ENCODE measurements at regions not wholly inside any gene's neighbourhood (a gene's known extent, or its start where the extent isn't known, plus 50 kb on each side); places are given as distances from the start of the nearest gene placed in this dataset.

DNA sequence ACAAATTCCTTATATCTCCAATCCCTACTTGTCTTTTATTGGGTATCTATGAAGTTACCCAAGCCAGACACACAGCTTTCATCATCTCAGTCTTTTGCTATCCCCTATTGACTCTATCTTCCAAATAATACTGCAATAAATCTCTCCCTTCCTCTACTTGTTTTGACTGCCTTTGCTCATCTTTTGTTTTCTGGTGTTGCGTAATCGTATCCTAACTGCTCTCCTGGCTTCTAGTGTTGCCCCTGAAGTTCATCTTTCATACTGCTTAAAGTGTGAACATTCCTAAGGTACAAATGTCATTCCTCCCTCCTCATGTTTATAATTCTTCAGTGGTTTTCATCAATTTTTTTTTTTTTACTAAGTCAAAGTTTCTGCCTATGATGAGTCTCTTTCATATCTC is 491.3 kb upstream of the DCC start:
- no peak overlapping the region for H3K14ac ChIP-seq (ENCODE audit: insufficient read depth, low read length)
- no peak overlapping the region for H3T11ph ChIP-seq (ENCODE audit: low read length)
- no peak overlapping the region for H2BK15ac ChIP-seq (ENCODE audit: low read depth, low read length)
- peaks cover 0 to 7% (median 2%) of the 10 kb centered on the region in 3 experiments; a peak in 3 of 7 replicates for H3K36me3 Mint-ChIP-seq (ENCODE audit: insufficient read depth in 1 of 3, low read depth in 3 of 3)
- H3K27me3 Mint-ChIP-seq (ENCODE audit: low read depth) = no peaks in the 10 kb centered on the region
- H3K4me2 ChIP-seq (ENCODE audit: insufficient read depth, insufficient read length, low read length) = no peak overlapping the region
- H3K27ac ChIP-seq (ENCODE audit: insufficient read length, low read depth, low read length) = no peak overlapping the region
- H3K9me3 ChIP-seq (ENCODE audit: control insufficient read depth, low read depth, low read length) = no peaks in the 10 kb centered on the region
- no CpG with 5 or more reads among the region's 2 CpGs for WGBS (ENCODE audit: extremely low coverage, insufficient read length, low lambda C conversion rate)
- peaks cover 10 to 14% of the 10 kb centered on the region in 2 experiments; a peak in 4 of 5 replicates for H3K9me3 Mint-ChIP-seq
- H3K27me3 ChIP-seq (ENCODE audit: insufficient read depth, low read length) = no peaks in the 10 kb centered on the region
- H4K8ac ChIP-seq (replicated peaks; ENCODE audit: insufficient read length, low read depth, low read length) = no peak overlapping the region
- no peak overlapping the region for H3K18ac ChIP-seq (ENCODE audit: insufficient read length, low read depth, low read length)
- no peak overlapping the region for H3K4me3 Mint-ChIP-seq
- no peak overlapping the region for H3K9ac ChIP-seq (ENCODE audit: extremely low read depth, insufficient read length, low read length)
- H3K4me1 Mint-ChIP-seq = no peaks in the 10 kb centered on the region
- no peaks in the 10 kb centered on the region for H3K79me2 ChIP-seq (ENCODE audit: insufficient read depth, low read length)
- H2AFZ ChIP-seq (ENCODE audit: low read length) = no peak overlapping the region
- no peak overlapping the region for H4K91ac ChIP-seq (ENCODE audit: insufficient read length, low read depth, low read length)
- H3K23ac ChIP-seq (ENCODE audit: insufficient read length, low read depth, low read length) = no peak overlapping the region
- no peak overlapping the region for H3K27ac Mint-ChIP-seq
- no peak overlapping the region for H2BK120ac ChIP-seq (ENCODE audit: low read depth, low read length, poor library complexity, severe bottlenecking)
- TF ChIP-seq, protein P1, sequence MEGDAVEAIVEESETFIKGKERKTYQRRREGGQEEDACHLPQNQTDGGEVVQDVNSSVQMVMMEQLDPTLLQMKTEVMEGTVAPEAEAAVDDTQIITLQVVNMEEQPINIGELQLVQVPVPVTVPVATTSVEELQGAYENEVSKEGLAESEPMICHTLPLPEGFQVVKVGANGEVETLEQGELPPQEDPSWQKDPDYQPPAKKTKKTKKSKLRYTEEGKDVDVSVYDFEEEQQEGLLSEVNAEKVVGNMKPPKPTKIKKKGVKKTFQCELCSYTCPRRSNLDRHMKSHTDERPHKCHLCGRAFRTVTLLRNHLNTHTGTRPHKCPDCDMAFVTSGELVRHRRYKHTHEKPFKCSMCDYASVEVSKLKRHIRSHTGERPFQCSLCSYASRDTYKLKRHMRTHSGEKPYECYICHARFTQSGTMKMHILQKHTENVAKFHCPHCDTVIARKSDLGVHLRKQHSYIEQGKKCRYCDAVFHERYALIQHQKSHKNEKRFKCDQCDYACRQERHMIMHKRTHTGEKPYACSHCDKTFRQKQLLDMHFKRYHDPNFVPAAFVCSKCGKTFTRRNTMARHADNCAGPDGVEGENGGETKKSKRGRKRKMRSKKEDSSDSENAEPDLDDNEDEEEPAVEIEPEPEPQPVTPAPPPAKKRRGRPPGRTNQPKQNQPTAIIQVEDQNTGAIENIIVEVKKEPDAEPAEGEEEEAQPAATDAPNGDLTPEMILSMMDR (conservative IDR thresholded peaks at IDR 0.05) = no peak
- no peak overlapping the region for H2AK5ac ChIP-seq (ENCODE audit: insufficient read length, low read length)
- no peaks in the 10 kb centered on the region for H3K23me2 ChIP-seq (ENCODE audit: insufficient read length, low read depth, low read length, poor library complexity, severe bottlenecking)
- no peaks in the 10 kb centered on the region for H4K20me1 ChIP-seq (ENCODE audit: control insufficient read depth, insufficient read depth, insufficient read length)
- no peak for DNase-seq
- H2BK12ac ChIP-seq (ENCODE audit: insufficient read length, low read depth, low read length) = no peak overlapping the region
- no peaks in the 10 kb centered on the region for H3K4me1 ChIP-seq (ENCODE audit: insufficient read depth, low read length)
- H3K4ac ChIP-seq (ENCODE audit: low read depth, low read length) = no peak overlapping the region
- no peak overlapping the region for H4K5ac ChIP-seq (ENCODE audit: insufficient read length, low read depth, low read length)
- H3K79me1 ChIP-seq (ENCODE audit: insufficient read depth, low read depth, low read length, poor library complexity, severe bottlenecking) = no peaks in the 10 kb centered on the region
- no peak overlapping the region for H2BK5ac ChIP-seq (ENCODE audit: insufficient read length, low read length)
- no peak overlapping the region for H3K56ac ChIP-seq (ENCODE audit: insufficient read length, low read depth, low read length)
- no peak overlapping the region for H2BK20ac ChIP-seq (ENCODE audit: low read depth, low read length, poor library complexity, severe bottlenecking)
